GM13976 (cell line): ENCODE measurements at regions not wholly inside any gene's neighbourhood (a gene's known extent, or its start where the extent isn't known, plus 50 kb on each side); places are given as distances from the start of the nearest gene placed in this dataset.

Experiments
- DNase-seq: peaks from one replicate; pipeline ENCODE4 v3.0.0; 2012; ENCODE audit warnings: low spot score
- in situ Hi-C: fragments of 300-500 bp; cut with MboI; formaldehyde crosslinking; loops from one replicate; pipeline ENCODE4 v1.12.0; 2022; ENCODE audit warnings: low sequenced_read_pairs, mixed read lengths, inconsistent platforms; ENCODE audit not compliant: unreplicated experiment
- TF ChIP-seq, protein P1 (sequence below): IDR thresholded peaks from 2 replicates; pipeline ENCODE4 v1.5.1; 2012; ENCODE audit warnings: borderline replicate concordance, mild to moderate bottlenecking; ENCODE audit not compliant: insufficient read depth; ENCODE audit errors: extremely low read depth, missing control alignments, control extremely low read depth

- DNase-seq: no peak
- TF ChIP-seq, protein P1, sequence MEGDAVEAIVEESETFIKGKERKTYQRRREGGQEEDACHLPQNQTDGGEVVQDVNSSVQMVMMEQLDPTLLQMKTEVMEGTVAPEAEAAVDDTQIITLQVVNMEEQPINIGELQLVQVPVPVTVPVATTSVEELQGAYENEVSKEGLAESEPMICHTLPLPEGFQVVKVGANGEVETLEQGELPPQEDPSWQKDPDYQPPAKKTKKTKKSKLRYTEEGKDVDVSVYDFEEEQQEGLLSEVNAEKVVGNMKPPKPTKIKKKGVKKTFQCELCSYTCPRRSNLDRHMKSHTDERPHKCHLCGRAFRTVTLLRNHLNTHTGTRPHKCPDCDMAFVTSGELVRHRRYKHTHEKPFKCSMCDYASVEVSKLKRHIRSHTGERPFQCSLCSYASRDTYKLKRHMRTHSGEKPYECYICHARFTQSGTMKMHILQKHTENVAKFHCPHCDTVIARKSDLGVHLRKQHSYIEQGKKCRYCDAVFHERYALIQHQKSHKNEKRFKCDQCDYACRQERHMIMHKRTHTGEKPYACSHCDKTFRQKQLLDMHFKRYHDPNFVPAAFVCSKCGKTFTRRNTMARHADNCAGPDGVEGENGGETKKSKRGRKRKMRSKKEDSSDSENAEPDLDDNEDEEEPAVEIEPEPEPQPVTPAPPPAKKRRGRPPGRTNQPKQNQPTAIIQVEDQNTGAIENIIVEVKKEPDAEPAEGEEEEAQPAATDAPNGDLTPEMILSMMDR: no peak
- in situ Hi-C loops: no loop called here
These were observed 689.7 kb upstream of the PHF14 start for GRCh38 chr7:10284001-10284400.

DNA sequence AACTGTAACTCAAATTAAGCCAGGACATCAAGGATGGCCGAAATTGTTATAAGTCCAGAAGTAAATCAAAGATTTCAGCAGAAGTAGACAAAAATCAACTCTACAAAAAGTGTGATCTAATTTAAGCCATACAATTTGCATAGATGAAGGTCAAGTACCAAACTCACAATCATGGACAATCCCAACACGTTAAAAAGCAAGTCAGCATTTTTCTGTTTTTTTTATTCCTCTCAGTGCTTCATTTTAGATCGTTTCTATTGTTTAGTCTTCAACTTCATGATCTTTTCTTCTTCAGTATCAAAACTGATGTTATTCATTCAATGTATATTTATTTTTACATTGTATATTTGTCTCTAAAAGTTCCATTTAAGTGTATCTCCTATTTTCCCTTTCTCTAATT, 674.3 kb upstream of the PHF14 start:
- in situ Hi-C loops: no loop called here
- no peak for DNase-seq

DNA sequence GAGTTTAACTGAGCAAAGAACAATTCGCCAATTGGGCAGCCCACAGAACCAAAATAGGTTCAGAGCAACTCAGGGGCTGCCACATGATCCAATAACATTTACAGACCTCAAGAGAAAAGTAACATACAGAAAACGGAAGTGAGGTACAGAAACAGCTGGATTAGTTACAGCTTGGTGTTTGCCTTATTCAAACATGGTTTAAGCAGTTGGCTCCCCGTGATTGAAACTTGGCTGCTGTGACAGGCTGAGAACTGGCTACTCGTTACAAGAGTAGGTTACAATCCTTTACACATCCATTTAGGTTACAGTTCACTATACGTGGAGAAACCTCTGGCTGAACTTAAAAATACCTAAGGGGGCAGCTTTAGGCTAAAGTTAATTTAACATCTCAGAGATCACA, 673.1 kb upstream of the PHF14 start:
- no peak for DNase-seq
- TF ChIP-seq, protein P1: no peak
- in situ Hi-C loops: no loop called here

More for the DNA sequence above, 674.3 kb upstream of the PHF14 start:
- TF ChIP-seq, protein P1: no peak

DNA sequence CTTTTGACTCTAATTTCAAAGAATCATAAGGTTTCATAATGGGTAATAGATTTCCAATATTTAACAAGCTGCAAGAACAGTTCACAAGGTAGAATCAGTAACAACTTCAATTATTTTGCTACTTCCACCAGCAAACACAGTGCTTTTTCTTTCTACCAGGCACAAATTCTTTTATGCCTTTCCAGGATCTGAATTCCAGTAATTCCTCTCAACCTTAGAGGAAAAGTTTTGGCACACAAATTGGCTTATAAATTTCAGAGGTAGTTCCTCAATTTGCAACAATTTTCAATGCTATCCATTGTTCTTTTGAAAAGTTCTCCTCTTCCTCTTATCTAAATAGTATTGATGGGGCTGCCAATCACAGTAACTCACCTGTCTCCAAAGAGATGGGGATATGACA, 665.4 kb upstream of the PHF14 start:
- DNase-seq: no peak
- in situ Hi-C loops: no loop called here
- TF ChIP-seq, protein P1: no peak

- DNase-seq: no peak
- TF ChIP-seq, protein P1: no peak
- in situ Hi-C loops: no loop called here
These were observed 660.7 kb upstream of the PHF14 start for GRCh38 chr7:10312942-10313341.

DNA sequence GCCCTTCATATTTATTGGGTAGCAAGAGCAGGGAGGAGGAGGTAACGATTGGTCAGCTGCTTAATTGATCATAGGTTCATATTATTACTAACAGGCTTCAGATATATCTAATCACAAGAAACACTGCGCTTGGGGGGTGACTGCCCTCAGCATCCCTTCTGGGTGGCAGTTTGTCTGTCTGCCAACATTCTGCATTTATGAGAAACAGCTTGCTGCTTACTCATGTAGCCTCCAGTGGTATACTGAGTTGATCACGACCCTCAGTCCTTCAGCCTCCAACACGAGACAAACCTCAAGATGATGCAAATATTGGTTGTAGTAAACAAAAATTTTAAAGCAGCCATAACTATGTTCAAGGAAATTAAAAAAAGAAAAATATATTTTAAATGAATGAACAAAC, 657.8 kb upstream of the PHF14 start:
- in situ Hi-C loops: no loop called here
- TF ChIP-seq, protein P1: no peak
- no peak for DNase-seq

- in situ Hi-C loops: no loop called here
- DNase-seq: no peak
- TF ChIP-seq, protein P1: no peak
These were observed 657.2 kb upstream of the PHF14 start for GRCh38 chr7:10316488-10316887.
